ENCODE measurements at regions not wholly inside any gene's neighbourhood (a gene's known extent, or its start where the extent isn't known, plus 50 kb on each side); places are given as distances from the start of the nearest gene placed in this dataset.

- no peak for TF ChIP-seq EP300 (IDR thresholded peaks at IDR 0.05)
- TF ChIP-seq POLR2A (IDR thresholded peaks at IDR 0.05), result no peak
Measured at GRCh38 chr5:13322769-13323168, 621.7 kb downstream of the DNAH5 start.
